Loucy (cell line): ENCODE measurements at regions not wholly inside any gene's neighbourhood (a gene's known extent, or its start where the extent isn't known, plus 50 kb on each side); places are given as distances from the start of the nearest gene placed in this dataset.

ENCODE experiments used
- H2AFZ ChIP-seq: fragments of 200-600 bp; sonication (generic); 2 replicates; pipeline ENCODE4 v1.6.0; 2016; ENCODE audit warnings: antibody characterized with exemption, mild to moderate bottlenecking, low read length, moderate library complexity
- H3F3A ChIP-seq: fragments of 200-600 bp; 2 replicates; pipeline ENCODE4 v1.6.0; 2016; ENCODE audit warnings: antibody characterized with exemption, low read depth, mild to moderate bottlenecking
- H3K27me3 ChIP-seq: fragments of 200-600 bp; sonication (generic); 2 replicates; pipeline ENCODE4 v1.6.1; 2014; ENCODE audit warnings: low read length, mild to moderate bottlenecking; ENCODE audit not compliant: insufficient read depth, poor library complexity, severe bottlenecking
- H3K36me3 ChIP-seq: fragments of 200-600 bp; sonication (generic); 2 replicates; pipeline ENCODE4 v1.6.1; 2016; ENCODE audit warnings: low read length; ENCODE audit not compliant: insufficient read depth
- H3K4me1 ChIP-seq: fragments of 200-600 bp; sonication (generic); 2 replicates; pipeline ENCODE4 v1.5.1; 2014; ENCODE audit warnings: low read length, mild to moderate bottlenecking; ENCODE audit not compliant: insufficient read depth, poor library complexity, severe bottlenecking
- H3K4me2 ChIP-seq: fragments of 200-600 bp; sonication (generic); 2 replicates; pipeline ENCODE4 v1.6.0; 2014; ENCODE audit warnings: antibody characterized with exemption, low read length, low read depth, mild to moderate bottlenecking; ENCODE audit not compliant: poor library complexity, severe bottlenecking
- H3K4me3 ChIP-seq: fragments of 200-600 bp; sonication (generic); 2 replicates; pipeline ENCODE4 v1.5.1; 2014; ENCODE audit warnings: low read length, mild to moderate bottlenecking, mixed read lengths; ENCODE audit not compliant: poor library complexity, severe bottlenecking
- H3K79me2 ChIP-seq: fragments of 200-600 bp; sonication (generic); 2 replicates; pipeline ENCODE4 v1.6.1; 2014; ENCODE audit warnings: low read length; ENCODE audit not compliant: insufficient read depth
- H3K9ac ChIP-seq: fragments of 200-600 bp; sonication (generic); 2 replicates; pipeline ENCODE4 v1.6.0; 2014; ENCODE audit warnings: mild to moderate bottlenecking, low read depth, low read length, moderate library complexity; ENCODE audit not compliant: poor library complexity, severe bottlenecking
- H3K9me2 ChIP-seq: fragments of 200-600 bp; sonication (generic); replicated peaks from 2 replicates; pipeline ENCODE4 v1.6.1; 2016; ENCODE audit warnings: low read depth, low read length, mixed read lengths
- H3K9me3 ChIP-seq: fragments of 200-600 bp; sonication (generic); 2 replicates; pipeline ENCODE4 v1.6.1; 2014; ENCODE audit warnings: mild to moderate bottlenecking, antibody characterized with exemption, low read length, low read depth; ENCODE audit not compliant: insufficient read depth
- H4K20me1 ChIP-seq: fragments of 200-600 bp; sonication (generic); 2 replicates; pipeline ENCODE4 v1.6.0; 2014; ENCODE audit warnings: antibody characterized with exemption, low read length, mild to moderate bottlenecking; ENCODE audit not compliant: insufficient read depth, poor library complexity, severe bottlenecking
- EZH2phosphoT487 ChIP-seq: fragments of 200-600 bp; IDR thresholded peaks from 2 replicates; pipeline ENCODE4 v1.6.1; 2018; ENCODE audit warnings: antibody characterized with exemption, mild to moderate bottlenecking, moderate library complexity, borderline replicate concordance
- TF ChIP-seq, protein P1 (sequence below): fragments of 200-600 bp; sonication (generic); conservative IDR thresholded peaks from 2 replicates; pipeline ENCODE4 v1.5.1; 2014; ENCODE audit warnings: mild to moderate bottlenecking, antibody characterized with exemption, low read length

DNA sequence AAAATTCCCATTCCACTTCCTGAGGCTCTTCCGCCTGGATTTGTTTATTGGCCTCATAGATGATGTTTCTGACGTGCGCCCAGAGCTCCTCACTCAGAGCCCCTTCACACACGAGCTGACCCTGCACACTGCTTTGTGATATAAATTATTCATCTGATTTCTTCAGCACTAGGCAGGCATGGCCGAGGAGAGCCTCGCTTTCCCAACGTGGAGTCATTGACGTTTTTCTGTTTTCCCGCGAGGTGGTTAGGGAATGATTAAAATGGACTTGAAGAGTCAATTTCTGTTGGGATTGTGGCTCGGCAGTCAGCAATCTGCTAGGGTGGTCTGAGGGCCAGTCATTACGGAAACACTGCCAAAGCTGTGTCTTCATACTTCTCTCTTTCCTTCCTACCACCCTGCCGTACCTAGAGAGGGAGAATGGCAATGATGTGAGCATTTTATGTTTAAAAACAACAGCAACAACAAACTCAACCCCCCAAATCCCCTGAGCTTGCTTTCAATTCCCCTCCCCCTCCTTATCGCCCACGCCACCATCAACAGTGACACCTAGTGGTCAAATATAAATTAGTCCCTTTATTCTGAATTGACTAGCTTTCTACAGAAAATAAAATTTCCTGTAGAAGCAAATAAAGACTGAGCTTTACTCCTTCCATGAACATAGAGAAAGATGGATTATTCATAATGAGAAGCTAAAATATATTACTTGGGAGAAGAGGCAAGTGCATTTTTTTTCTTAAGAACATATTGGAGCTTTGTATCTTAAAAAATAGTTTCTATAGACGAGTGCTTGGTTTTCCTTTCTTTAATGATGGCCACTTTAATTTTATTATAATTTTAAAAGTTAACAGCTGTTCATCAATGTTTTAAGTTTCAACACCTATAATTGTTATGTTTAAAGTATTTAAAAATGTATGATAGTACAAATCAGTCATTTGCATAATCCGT, 285.1 kb downstream of the MTX2 start:
- Histone ChIP-seq H3K36me3 (no peaks in the 10 kb centered on the region), H2AFZ (peak overlapping the region; percentile 98), H3K9me2 (no peaks in the 10 kb centered on the region), H3K79me2 (no peaks in the 10 kb centered on the region), H3K4me1 (no peaks in the 10 kb centered on the region), H4K20me1 (no peaks in the 10 kb centered on the region), H3K9ac (peak overlapping the region; percentile 72), H3K9me3 (no peaks in the 10 kb centered on the region), H3K4me2 (peak overlapping the region; percentile 82), H3F3A (no peaks in the 10 kb centered on the region), H3K4me3 (peak overlapping the region; percentile 84), H3K27me3 (no peaks in the 10 kb centered on the region)
- no peak for TF ChIP-seq EZH2phosphoT487
- TF ChIP-seq, protein P1, sequence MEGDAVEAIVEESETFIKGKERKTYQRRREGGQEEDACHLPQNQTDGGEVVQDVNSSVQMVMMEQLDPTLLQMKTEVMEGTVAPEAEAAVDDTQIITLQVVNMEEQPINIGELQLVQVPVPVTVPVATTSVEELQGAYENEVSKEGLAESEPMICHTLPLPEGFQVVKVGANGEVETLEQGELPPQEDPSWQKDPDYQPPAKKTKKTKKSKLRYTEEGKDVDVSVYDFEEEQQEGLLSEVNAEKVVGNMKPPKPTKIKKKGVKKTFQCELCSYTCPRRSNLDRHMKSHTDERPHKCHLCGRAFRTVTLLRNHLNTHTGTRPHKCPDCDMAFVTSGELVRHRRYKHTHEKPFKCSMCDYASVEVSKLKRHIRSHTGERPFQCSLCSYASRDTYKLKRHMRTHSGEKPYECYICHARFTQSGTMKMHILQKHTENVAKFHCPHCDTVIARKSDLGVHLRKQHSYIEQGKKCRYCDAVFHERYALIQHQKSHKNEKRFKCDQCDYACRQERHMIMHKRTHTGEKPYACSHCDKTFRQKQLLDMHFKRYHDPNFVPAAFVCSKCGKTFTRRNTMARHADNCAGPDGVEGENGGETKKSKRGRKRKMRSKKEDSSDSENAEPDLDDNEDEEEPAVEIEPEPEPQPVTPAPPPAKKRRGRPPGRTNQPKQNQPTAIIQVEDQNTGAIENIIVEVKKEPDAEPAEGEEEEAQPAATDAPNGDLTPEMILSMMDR = peak; percentile 86

DNA sequence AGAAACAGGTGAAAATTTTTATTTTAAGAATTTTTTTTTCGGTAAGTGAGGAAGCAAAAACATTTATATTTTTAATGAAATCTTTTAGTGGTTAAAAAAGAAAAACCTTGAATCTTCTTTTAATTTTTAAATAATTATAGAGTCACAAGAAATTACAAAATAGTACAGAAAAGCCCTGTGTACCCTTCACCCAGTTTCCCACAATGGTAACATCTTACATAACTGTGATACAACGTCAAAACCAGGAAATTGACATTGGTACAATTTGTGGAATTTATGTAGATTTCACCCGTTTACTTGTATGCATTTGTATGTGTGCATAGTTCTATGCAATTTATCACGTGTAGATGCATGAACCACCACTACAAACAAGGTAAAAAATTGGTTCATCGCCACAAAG, 285.9 kb downstream of the MTX2 start:
- Histone ChIP-seq H3F3A (no peaks in the 10 kb centered on the region), H4K20me1 (no peaks in the 10 kb centered on the region), H3K9me3 (no peaks in the 10 kb centered on the region), H3K9me2 (no peaks in the 10 kb centered on the region), H3K27me3 (no peaks in the 10 kb centered on the region), H3K79me2 (no peaks in the 10 kb centered on the region), H2AFZ (no peak overlapping the region), H3K9ac (no peak overlapping the region), H3K4me1 (no peaks in the 10 kb centered on the region), H3K4me3 (no peak overlapping the region), H3K36me3 (no peaks in the 10 kb centered on the region), H3K4me2 (no peak overlapping the region)
- TF ChIP-seq EZH2phosphoT487 = no peak
- TF ChIP-seq, protein P1 = no peak

DNA sequence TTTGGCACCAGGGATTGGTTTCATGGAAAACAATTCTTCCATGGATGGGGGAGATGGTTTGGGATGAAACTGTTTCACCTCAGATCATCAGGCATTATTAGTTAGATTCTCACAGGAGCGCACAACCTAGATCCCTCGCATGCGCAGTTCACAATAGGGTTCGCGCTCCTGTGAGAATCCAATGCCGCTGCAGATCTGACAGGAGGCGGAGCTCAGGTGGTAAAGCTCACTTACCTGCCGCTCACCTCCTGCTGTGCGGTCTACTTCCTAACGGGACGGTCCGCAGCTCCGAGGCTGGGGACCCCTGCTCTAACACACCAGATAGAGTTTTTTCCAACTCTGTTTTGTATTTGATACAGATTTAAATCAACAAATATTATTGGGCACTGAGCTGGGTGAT, 286.5 kb downstream of the MTX2 start:
- H3K4me2 ChIP-seq = no peak overlapping the region
- H3K4me1 ChIP-seq = no peaks in the 10 kb centered on the region

More for the DNA sequence above, 286.5 kb downstream of the MTX2 start:
- no peaks in the 10 kb centered on the region for H3K36me3 ChIP-seq
- no peaks in the 10 kb centered on the region for H3K79me2 ChIP-seq
- H3K9me2 ChIP-seq = no peaks in the 10 kb centered on the region
- no peak overlapping the region for H3K4me3 ChIP-seq
- no peaks in the 10 kb centered on the region for H3K27me3 ChIP-seq
- H4K20me1 ChIP-seq = no peaks in the 10 kb centered on the region
- no peak for TF ChIP-seq EZH2phosphoT487
- TF ChIP-seq, protein P1 = no peak
- no peak overlapping the region for H2AFZ ChIP-seq
- H3K9me3 ChIP-seq = no peaks in the 10 kb centered on the region
- no peak overlapping the region for H3K9ac ChIP-seq
- no peaks in the 10 kb centered on the region for H3F3A ChIP-seq
